Aorta (tissue), 5 donors: ENCODE measurements at regions not wholly inside any gene's neighbourhood (a gene's known extent, or its start where the extent isn't known, plus 50 kb on each side); places are given as distances from the start of the nearest gene placed in this dataset.
A peak's percentile ranks its signal among the peaks of the same experiment; 100 is the strongest.

Experiments used
- ATAC-seq: fragments of 200-7000 bp; cut with Tn5 transposase; one replicate; pipeline ENCODE4 v1.9.1; 2022; ENCODE audit warnings: moderate library complexity; ENCODE audit not compliant: low FRiP score
- DNase-seq, 2 donors: peaks; one replicate each; pipeline ENCODE4 v3.0.0-alpha.2; 2020
- H3K27ac ChIP-seq, 2 donors: one replicate each; pipeline ENCODE4 v1.5.1; 2013; ENCODE audit warnings: low read length in 2 of 2, mild to moderate bottlenecking in 2 of 2, moderate library complexity in 2 of 2, control low read depth in 1 of 2, inconsistent platforms in 1 of 2, low read depth in 1 of 2
- H3K27me3 ChIP-seq, 2 donors: one replicate each; pipeline ENCODE4 v1.6.1; 2013; ENCODE audit warnings: control low read depth in 1 of 2, low read length in 1 of 2, mild to moderate bottlenecking in 1 of 2, moderate library complexity in 1 of 2; ENCODE audit not compliant: insufficient read depth in 2 of 2, control insufficient read depth in 1 of 2
- H3K36me3 ChIP-seq, 2 donors: one replicate each; pipeline ENCODE4 v1.6.1; 2013; ENCODE audit warnings: control low read depth in 1 of 2, low read length in 1 of 2, mild to moderate bottlenecking in 1 of 2; ENCODE audit not compliant: insufficient read depth in 2 of 2, control insufficient read depth in 1 of 2
- H3K4me1 ChIP-seq, 2 donors: one replicate each; pipeline ENCODE4 v1.6.1; 2013; ENCODE audit warnings: low read length in 2 of 2, control low read depth in 1 of 2, mild to moderate bottlenecking in 1 of 2, moderate library complexity in 1 of 2; ENCODE audit not compliant: insufficient read depth in 2 of 2, control insufficient read depth in 1 of 2
- H3K4me3 ChIP-seq, 2 donors: one replicate each; pipeline ENCODE4 v1.5.1; 2013; ENCODE audit warnings: low read length in 2 of 2, control low read depth in 1 of 2, mild to moderate bottlenecking in 1 of 2
- H3K9me3 ChIP-seq: one replicate; pipeline ENCODE4 v1.6.1; 2013; ENCODE audit warnings: mild to moderate bottlenecking, low read length; ENCODE audit not compliant: control insufficient read depth
- WGBS, 2 donors: extraction: QIAGEN DNeasy Blood & Tissue Kit; methylation state at CpG; one replicate each; pipeline ENCODE4 v1.1.7; 2013; 5-methylcytosine and 5-hydroxymethylcytosine counted together
- intact Hi-C, 2 donors: fragments of 100-400 bp; cut with DNase I; formaldehyde crosslinking; loops; one replicate each; pipeline versions ENCODE4 v1.14.2 to v1.15.0; 2022
- donor health status: healthy with polysubstance abuse.
- donor health status: Bipolar disorder and iron deficiency.
- donor health status: DM: no; HTN: no; CAD: no.
- donor health status: DM: no; HTN: no; CAD: no.
- donor health status: DM: yes; HTN: yes; CAD: no.

DNA sequence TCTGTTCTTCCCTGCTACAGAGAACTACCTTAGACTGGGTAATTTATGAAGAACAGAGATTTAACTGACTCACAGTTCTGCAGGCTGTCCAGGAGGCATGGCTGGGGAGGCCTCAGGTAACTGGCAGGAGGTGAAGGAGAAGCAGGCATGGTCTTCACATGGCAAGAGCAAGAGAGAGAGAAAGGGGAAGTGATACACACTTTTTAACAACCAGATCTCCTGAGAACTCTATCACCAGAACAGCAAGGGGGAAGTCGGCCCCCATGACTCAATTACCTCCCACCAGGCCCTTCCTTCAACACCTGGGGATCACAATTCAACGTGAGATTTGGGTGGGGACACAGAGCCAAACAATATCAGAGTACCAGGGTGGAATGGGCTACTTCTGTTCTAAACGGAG is 766.8 kb downstream of the TLE1 start:
- H3K27me3 ChIP-seq = no peaks in the 10 kb centered on the region
- no peaks in the 10 kb centered on the region for H3K4me1 ChIP-seq
- ATAC-seq (no peak), DNase-seq (no peak)
- no peak overlapping the region for H3K27ac ChIP-seq
- no peaks in the 10 kb centered on the region for H3K9me3 ChIP-seq
- WGBS, 2 donors = 69 to 72% methylated on average over 3 of the region's 3 CpGs
- intact Hi-C loops = no loop called here
- no peak overlapping the region for H3K4me3 ChIP-seq
- no peaks in the 10 kb centered on the region for H3K36me3 ChIP-seq

DNA sequence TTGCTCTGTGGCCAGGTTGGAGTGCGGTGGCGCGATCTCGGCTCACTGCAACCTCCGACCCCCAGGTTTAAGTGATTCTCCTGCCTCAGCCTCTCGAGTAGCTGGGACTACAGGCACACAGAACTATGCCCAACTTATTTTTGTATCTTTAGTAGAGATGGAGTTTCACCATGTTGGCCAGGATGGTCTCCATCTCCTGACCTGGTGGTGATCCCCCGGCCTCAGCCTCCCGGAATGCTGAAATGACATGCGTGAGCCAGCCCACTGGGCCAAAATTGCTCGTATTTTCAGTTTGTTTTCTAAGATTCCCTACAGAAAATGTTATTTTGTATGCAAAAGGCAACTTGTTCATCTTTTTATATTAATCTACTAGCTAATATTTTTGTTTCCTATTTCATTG is 782.6 kb downstream of the TLE1 start:
- Histone ChIP-seq H3K27me3 (no peaks in the 10 kb centered on the region), H3K27ac (no peak overlapping the region), H3K9me3 (no peaks in the 10 kb centered on the region), H3K4me3 (no peak overlapping the region), H3K36me3 (no peaks in the 10 kb centered on the region), H3K4me1 (no peaks in the 10 kb centered on the region)
- 92 to 96% methylated on average over 10 of the region's 10 CpGs for WGBS, 2 donors
- peak in 1 of 2 donors; percentile 59 for DNase-seq
- ATAC-seq = no peak
- intact Hi-C loops = no loop called here

DNA sequence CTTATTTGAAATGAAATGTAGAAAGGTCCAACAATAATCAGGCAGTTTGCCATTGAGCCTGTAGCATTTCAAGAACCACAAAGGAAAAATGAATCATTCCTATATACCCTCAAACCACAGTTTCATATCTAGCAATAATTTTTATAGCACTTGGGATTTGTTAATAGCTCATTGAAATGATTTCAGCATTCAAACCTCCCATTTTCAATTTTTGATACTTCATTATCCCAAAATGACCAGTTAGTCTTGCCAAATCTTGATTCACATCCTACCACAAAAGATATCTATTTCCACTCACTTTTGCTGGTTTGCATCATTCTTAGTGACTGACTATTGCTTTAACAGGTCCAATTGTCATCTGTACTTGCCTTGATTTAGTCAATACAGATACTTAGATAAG is 790.1 kb downstream of the TLE1 start:
- ATAC-seq (no peak), DNase-seq (no peak)
- Histone ChIP-seq H3K4me3 (no peak overlapping the region), H3K36me3 (no peaks in the 10 kb centered on the region), H3K9me3 (no peaks in the 10 kb centered on the region), H3K27me3 (no peaks in the 10 kb centered on the region), H3K27ac (no peak overlapping the region), H3K4me1 (no peaks in the 10 kb centered on the region)
- intact Hi-C loops = no loop called here

DNA sequence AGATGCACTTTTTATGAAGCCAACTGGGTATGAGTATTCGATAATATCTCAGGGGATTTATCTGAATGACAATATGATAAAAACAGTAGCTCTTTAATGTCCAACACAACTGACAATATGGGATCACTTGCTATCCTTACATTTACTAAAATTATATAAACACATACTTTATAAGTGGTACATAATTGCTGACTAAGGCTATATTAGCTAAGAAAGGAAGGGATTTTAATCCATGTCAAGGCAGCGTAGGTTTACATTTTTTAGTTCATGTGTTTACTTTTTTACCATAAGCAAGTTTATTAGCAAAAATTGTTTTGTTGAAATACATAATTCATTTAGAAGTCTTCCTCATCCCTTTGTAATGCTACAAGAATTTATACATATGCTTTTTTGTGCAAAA is 796.2 kb downstream of the TLE1 start:
- Histone ChIP-seq H3K4me1 (no peaks in the 10 kb centered on the region), H3K4me3 (no peak overlapping the region), H3K36me3 (no peaks in the 10 kb centered on the region), H3K27me3 (no peaks in the 10 kb centered on the region), H3K27ac (no peak overlapping the region), H3K9me3 (no peaks in the 10 kb centered on the region)
- no peak for ATAC-seq
- intact Hi-C loops = no loop called here
- 86 to 91% methylated on average over 2 of the region's 2 CpGs for WGBS, 2 donors
- DNase-seq = no peak

DNA sequence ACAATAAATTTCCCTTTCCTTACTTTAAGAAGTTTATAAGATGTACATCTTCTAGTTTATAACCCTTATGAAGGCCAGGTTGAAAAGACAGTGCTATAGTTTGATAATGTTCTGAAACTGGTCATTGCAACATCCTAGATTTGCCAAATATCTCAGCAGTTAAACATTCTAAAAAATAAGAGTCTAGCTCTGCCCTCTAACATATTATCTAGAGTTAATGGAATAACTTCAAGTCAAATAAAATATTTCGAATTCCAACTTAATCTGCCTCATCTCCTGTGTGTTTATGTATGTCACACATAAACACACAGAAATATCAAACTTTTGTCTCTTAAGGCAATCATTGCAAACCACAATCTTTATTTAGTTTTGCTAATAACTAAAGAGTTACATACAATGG is 796.6 kb downstream of the TLE1 start:
- WGBS, 2 donors = 43 to 49% methylated on average over 1 of the region's 1 CpG
- H3K4me3 ChIP-seq = no peak overlapping the region
- H3K27me3 ChIP-seq = no peaks in the 10 kb centered on the region
- no peaks in the 10 kb centered on the region for H3K9me3 ChIP-seq
- no peak for DNase-seq
- H3K27ac ChIP-seq = no peak overlapping the region
- H3K36me3 ChIP-seq = no peaks in the 10 kb centered on the region
- intact Hi-C loops = no loop called here
- H3K4me1 ChIP-seq = no peaks in the 10 kb centered on the region
- ATAC-seq = no peak

DNA sequence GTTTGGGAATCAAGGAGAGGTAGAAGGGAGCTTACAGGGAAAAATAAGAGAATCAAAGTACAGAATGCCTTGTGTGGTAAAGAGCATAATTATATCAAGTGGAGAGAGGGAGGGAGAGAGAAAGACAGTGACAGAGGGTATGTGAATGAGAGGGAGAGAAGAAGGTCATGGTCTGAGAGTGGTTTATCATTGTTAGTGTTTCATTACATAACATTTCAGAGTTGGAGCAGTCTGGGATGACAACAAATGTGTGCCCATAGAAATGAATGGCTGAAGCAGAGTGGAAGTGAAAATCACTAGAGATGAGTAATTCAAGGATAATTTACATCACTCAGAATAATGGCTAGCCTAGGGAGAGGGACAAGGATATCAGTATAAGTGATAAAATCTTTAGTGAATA is 799.2 kb downstream of the TLE1 start:
- intact Hi-C loops = no loop called here
- DNase-seq (no peak), ATAC-seq (no peak)
- no peak overlapping the region for H3K27ac ChIP-seq
- no peaks in the 10 kb centered on the region for H3K4me1 ChIP-seq
- H3K27me3 ChIP-seq = no peaks in the 10 kb centered on the region
- no peaks in the 10 kb centered on the region for H3K36me3 ChIP-seq
- no peaks in the 10 kb centered on the region for H3K9me3 ChIP-seq
- H3K4me3 ChIP-seq = no peak overlapping the region

DNA sequence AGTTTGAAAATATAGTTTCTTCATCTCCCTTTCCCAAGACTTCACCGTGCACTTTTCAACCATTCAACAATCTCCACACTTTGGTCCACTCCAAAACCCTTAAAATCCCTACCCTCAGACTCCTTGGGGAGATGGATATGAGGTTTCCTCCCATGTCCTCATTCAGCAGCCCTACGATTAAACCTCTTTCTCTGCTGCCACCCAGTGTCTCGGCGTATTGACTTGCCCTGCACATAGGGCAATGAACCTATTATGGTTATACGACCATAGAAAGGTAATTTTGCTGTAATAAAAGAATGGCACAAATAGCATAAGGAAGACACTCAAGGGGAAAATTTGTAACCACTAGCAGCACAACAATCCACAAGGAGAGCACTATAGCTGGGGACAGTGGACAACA is 803.5 kb downstream of the TLE1 start:
- Histone ChIP-seq H3K36me3 (no peaks in the 10 kb centered on the region), H3K27ac (no peak overlapping the region), H3K9me3 (no peaks in the 10 kb centered on the region), H3K4me1 (no peaks in the 10 kb centered on the region), H3K4me3 (no peak overlapping the region), H3K27me3 (no peaks in the 10 kb centered on the region)
- 61 to 67% methylated on average over 5 of the region's 5 CpGs for WGBS, 2 donors
- ATAC-seq = no peak
- intact Hi-C loops = no loop called here
- no peak for DNase-seq

DNA sequence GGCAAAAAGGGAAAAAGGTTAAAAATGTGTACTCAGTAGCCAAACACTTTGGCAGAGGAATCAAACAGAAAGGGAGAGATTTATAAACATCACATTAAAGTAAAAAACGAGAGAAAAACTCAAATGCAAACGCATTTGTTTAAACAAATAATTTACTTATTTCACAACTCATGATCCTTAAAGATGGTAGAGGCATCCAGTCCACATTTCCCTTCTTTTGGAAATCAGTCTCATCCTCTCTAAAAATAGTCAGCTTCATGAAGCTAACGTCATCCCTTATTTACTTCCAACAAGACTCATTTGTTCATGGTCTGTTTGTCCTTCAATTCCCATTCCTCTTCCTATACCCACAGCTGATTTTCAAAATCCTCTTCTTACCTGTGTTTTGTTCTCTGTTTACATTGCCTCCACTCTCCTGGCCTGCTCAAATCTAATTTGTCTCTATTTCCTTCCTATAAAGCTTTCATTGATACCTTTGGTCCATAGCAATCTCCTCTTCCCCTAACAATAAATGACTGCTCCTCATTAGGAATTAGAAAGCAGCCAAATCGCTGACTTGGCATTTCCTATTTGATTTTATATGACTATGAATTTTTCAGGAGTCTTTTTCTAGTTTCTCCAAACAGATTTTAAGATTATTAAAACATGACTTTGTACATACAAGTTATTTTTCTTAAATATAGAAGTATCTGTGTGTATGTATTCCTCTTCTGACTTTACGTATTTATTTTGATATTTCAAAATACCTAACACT is 805.3 kb downstream of the TLE1 start:
- no peaks in the 10 kb centered on the region for H3K36me3 ChIP-seq
- DNase-seq (no peak), ATAC-seq (no peak)
- no peaks in the 10 kb centered on the region for H3K27me3 ChIP-seq
- no peaks in the 10 kb centered on the region for H3K9me3 ChIP-seq
- 43 to 54% methylated on average over 5 of the region's 5 CpGs for WGBS, 2 donors
- no peak overlapping the region for H3K4me3 ChIP-seq
- intact Hi-C loops = no loop called here
- H3K27ac ChIP-seq = no peak overlapping the region
- H3K4me1 ChIP-seq = no peaks in the 10 kb centered on the region

DNA sequence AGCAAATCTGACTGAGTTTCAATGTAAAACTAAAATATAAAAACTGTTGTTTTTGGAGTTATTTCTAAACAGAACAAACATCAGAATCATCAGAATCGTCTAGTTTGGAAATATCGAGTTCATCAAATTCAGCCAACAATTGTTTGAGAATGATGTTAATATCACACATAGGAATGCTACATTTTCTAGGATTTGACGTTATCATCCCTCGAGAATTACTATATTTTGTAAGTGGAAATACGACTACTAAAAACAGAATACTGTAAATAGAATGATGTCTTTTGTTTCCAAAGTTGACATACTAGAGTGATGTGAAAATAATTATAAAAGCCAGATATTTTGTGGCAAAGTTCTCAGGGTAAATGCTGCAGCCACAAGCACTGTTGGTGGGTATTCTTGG is 805.9 kb downstream of the TLE1 start:
- DNase-seq (no peak), ATAC-seq (no peak)
- Histone ChIP-seq H3K4me1 (no peaks in the 10 kb centered on the region), H3K36me3 (no peaks in the 10 kb centered on the region), H3K27me3 (no peaks in the 10 kb centered on the region), H3K9me3 (no peaks in the 10 kb centered on the region), H3K4me3 (no peak overlapping the region), H3K27ac (no peak overlapping the region)
- WGBS, 2 donors = 36 to 44% methylated on average over 5 of the region's 5 CpGs
- intact Hi-C loops = no loop called here
